Neural cell (in vitro differentiated cells): ENCODE measurements at regions not wholly inside any gene's neighbourhood (a gene's known extent, or its start where the extent isn't known, plus 50 kb on each side); places are given as distances from the start of the nearest gene placed in this dataset.

ENCODE experiments used
- CTCF ChIP-seq: fragments of 450-650 bp; IDR thresholded peaks from 2 replicates; pipeline ENCODE4 v1.5.1; 2014; ENCODE audit warnings: antibody characterized with exemption, mild to moderate bottlenecking, moderate library complexity; ENCODE audit not compliant: poor library complexity, severe bottlenecking
- EP300 ChIP-seq: fragments of 450-650 bp; conservative IDR thresholded peaks from 2 replicates; pipeline ENCODE4 v1.6.1; 2014; ENCODE audit warnings: antibody characterized with exemption, mild to moderate bottlenecking, moderate library complexity; ENCODE audit not compliant: poor library complexity, severe bottlenecking
- RAD21 ChIP-seq: fragments of 450-650 bp; conservative IDR thresholded peaks from 2 replicates; pipeline ENCODE4 v1.6.1; 2014; ENCODE audit warnings: antibody characterized with exemption, mild to moderate bottlenecking, moderate library complexity

- TF ChIP-seq CTCF, result no peak
- no peak for TF ChIP-seq RAD21
- no peak for TF ChIP-seq EP300
These were observed 224.7 kb upstream of the UBL3 start for GRCh38 chr13:30074955-30075614.
